HL-60 (cell line): ENCODE measurements at regions not wholly inside any gene's neighbourhood (a gene's known extent, or its start where the extent isn't known, plus 50 kb on each side); places are given as distances from the start of the nearest gene placed in this dataset.

Source experiments
- DNase-seq, 2 experiments: peaks; one replicate each; pipeline ENCODE4 v3.0.0-alpha.2; 2010 to 2020; ENCODE audit warnings: low read depth in 1 of 2, low spot score in 1 of 2
- H3K27ac ChIP-seq: fragments of 250-450 bp; sonication (Bioruptor Pico); replicated peaks from 2 replicates; pipeline ENCODE4 v1.5.1; 2020; ENCODE audit warnings: mild to moderate bottlenecking, moderate library complexity
- H3K27me3 ChIP-seq: fragments of 250-450 bp; sonication (Bioruptor Pico); 2 replicates; pipeline ENCODE4 v1.5.1; 2021; ENCODE audit warnings: mild to moderate bottlenecking, moderate library complexity; ENCODE audit not compliant: insufficient read depth, poor library complexity, severe bottlenecking
- H3K4me3 ChIP-seq: replicated peaks from 2 replicates; pipeline ENCODE4 v1.5.1; 2011; ENCODE audit warnings: mild to moderate bottlenecking, control low read depth, low read length; ENCODE audit not compliant: insufficient read depth
- CTCF ChIP-seq: IDR thresholded peaks from one replicate; pipeline ENCODE4 v1.5.1; 2011; ENCODE audit warnings: low read length, control low read depth, inconsistent platforms; ENCODE audit not compliant: insufficient read depth
- GABPA ChIP-seq: IDR thresholded peaks from 2 replicates; pipeline ENCODE4 v1.6.1; 2012; ENCODE audit warnings: low read depth
- POLR2AphosphoS5 ChIP-seq: IDR thresholded peaks from 2 replicates; pipeline ENCODE4 v1.6.1; 2012; ENCODE audit warnings: low read depth
- REST ChIP-seq: IDR thresholded peaks from 2 replicates; pipeline ENCODE4 v1.6.1; 2012; ENCODE audit warnings: low read depth; ENCODE audit not compliant: insufficient replicate concordance
- SPI1 ChIP-seq: IDR thresholded peaks from 2 replicates; pipeline ENCODE4 v1.6.1; 2012; ENCODE audit warnings: low read depth, mild to moderate bottlenecking, borderline replicate concordance

- no peak for TF ChIP-seq POLR2AphosphoS5
- TF ChIP-seq REST: no peak
- no peak for TF ChIP-seq CTCF
- TF ChIP-seq SPI1: no peak
- TF ChIP-seq GABPA: no peak
- Histone ChIP-seq H3K4me3 (no peak overlapping the region), H3K27me3 (peaks cover 2% of the 10 kb centered on the region), H3K27ac (no peak overlapping the region)
- DNase-seq: no peak
Observed at GRCh38 chr7:46011059-46011458, 90.0 kb upstream of the IGFBP3 start.

- DNase-seq: no peak
- H3K4me3 ChIP-seq: no peak overlapping the region
- TF ChIP-seq POLR2AphosphoS5 (no peak), SPI1 (no peak), GABPA (no peak), REST (no peak), CTCF (no peak)
- no peak overlapping the region for H3K27ac ChIP-seq
- H3K27me3 ChIP-seq: peaks cover 4% of the 10 kb centered on the region
Observed at GRCh38 chr7:46009211-46009610, 88.1 kb upstream of the IGFBP3 start.

- no peak for TF ChIP-seq GABPA
- TF ChIP-seq SPI1: no peak
- no peak for TF ChIP-seq CTCF
- TF ChIP-seq POLR2AphosphoS5: no peak
- no peak for TF ChIP-seq REST
- no peak overlapping the region for H3K4me3 ChIP-seq
- H3K27me3 ChIP-seq: peaks cover 2% of the 10 kb centered on the region
- DNase-seq: no peak
- H3K27ac ChIP-seq: no peak overlapping the region
Observed at GRCh38 chr7:46007990-46008643, 87.0 kb upstream of the IGFBP3 start.
